ENCODE measurements at regions not wholly inside any gene's neighbourhood (a gene's known extent, or its start where the extent isn't known, plus 50 kb on each side); places are given as distances from the start of the nearest gene placed in this dataset.

DNA sequence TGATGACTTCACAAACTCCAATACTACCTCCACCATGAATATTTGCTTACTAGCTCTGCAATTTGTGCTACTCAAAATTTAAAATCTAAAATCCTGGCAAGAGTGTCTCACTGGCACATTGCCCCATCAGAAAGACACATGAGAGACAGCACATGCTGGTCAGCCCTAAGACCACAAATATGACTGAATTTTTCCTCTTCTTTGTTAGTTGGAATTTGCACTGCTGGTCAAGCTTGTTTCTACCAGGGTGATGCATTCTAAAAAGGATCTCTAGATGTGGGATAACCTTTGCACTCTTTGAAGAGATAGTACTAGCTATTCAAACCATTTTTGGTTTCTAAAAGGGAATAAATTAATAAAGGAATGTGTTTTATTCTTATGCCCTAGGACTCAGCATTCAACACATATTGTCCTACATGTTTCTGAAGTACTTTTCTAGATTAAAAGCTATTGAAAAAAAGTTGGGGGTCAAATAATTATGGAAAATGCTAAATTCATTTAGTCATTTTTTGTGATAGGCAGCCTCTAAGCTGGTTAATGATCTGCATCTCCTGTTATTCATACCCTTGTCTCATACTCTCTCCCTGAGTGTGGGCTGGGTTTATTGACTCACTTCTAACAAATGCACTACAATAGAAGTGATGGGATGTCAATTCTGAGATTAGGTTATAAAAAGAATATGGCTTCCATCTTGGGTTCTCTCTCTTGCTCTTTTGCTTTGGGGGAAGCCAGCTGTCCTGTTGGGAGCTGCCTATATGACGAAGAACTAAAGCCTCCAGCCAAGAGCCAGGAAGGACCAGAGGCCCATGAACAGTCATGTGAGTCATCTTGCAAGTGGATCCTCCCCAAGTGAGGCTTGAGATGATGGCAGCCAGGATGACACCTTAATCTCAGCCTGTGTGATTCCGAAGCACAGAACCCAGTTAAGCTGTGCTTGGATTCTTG lies 211.5 kb upstream of the CRY1 start:
- TF ChIP-seq, protein P1, sequence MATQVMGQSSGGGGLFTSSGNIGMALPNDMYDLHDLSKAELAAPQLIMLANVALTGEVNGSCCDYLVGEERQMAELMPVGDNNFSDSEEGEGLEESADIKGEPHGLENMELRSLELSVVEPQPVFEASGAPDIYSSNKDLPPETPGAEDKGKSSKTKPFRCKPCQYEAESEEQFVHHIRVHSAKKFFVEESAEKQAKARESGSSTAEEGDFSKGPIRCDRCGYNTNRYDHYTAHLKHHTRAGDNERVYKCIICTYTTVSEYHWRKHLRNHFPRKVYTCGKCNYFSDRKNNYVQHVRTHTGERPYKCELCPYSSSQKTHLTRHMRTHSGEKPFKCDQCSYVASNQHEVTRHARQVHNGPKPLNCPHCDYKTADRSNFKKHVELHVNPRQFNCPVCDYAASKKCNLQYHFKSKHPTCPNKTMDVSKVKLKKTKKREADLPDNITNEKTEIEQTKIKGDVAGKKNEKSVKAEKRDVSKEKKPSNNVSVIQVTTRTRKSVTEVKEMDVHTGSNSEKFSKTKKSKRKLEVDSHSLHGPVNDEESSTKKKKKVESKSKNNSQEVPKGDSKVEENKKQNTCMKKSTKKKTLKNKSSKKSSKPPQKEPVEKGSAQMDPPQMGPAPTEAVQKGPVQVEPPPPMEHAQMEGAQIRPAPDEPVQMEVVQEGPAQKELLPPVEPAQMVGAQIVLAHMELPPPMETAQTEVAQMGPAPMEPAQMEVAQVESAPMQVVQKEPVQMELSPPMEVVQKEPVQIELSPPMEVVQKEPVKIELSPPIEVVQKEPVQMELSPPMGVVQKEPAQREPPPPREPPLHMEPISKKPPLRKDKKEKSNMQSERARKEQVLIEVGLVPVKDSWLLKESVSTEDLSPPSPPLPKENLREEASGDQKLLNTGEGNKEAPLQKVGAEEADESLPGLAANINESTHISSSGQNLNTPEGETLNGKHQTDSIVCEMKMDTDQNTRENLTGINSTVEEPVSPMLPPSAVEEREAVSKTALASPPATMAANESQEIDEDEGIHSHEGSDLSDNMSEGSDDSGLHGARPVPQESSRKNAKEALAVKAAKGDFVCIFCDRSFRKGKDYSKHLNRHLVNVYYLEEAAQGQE (IDR thresholded peaks at IDR 0.05; ENCODE audit: insufficient read depth in 1 of 2, low read depth in 2 of 2, low read length in 2 of 2): no peak
- no peak for TF ChIP-seq POLR2AphosphoS5 (IDR thresholded peaks at IDR 0.05; ENCODE audit: low read depth, low read length)
- no peak for TF ChIP-seq SIN3A (IDR thresholded peaks at IDR 0.05; ENCODE audit: borderline replicate concordance, insufficient read depth, low read length)
- TF ChIP-seq TAF1 (IDR thresholded peaks at IDR 0.05; ENCODE audit: borderline replicate concordance, insufficient read depth, low read length): no peak
- TF ChIP-seq FOXP2 (optimal IDR thresholded peaks at IDR 0.05; ENCODE audit: borderline replicate concordance, extremely low read depth, extremely low read length, insufficient read depth): no peak
